Ectodermal cell (in vitro differentiated cells): ENCODE measurements at regions not wholly inside any gene's neighbourhood (a gene's known extent, or its start where the extent isn't known, plus 50 kb on each side); places are given as distances from the start of the nearest gene placed in this dataset.
"Not testable (repeated sequence)": the region's sequence is repeated elsewhere in the genome, so short reads cannot be mapped to it uniquely, and the experiment has no call there.

Source experiments
- H3K27ac ChIP-seq: 2 replicates; pipeline ENCODE4 v1.7.0; 2013; ENCODE audit warnings: mild to moderate bottlenecking, low read depth, low read length; ENCODE audit not compliant: insufficient read depth, poor library complexity, severe bottlenecking
- H3K27me3 ChIP-seq: 2 replicates; pipeline ENCODE4 v1.7.0; 2013; ENCODE audit warnings: mild to moderate bottlenecking, low read length; ENCODE audit not compliant: insufficient read depth, control insufficient read depth, poor library complexity, severe bottlenecking
- H3K36me3 ChIP-seq: one replicate; pipeline ENCODE4 v1.7.0; 2013; ENCODE audit warnings: low read length; ENCODE audit not compliant: control insufficient read depth, insufficient read depth
- H3K4me1 ChIP-seq: one replicate; pipeline ENCODE4 v1.7.0; 2013; ENCODE audit warnings: low read length; ENCODE audit not compliant: control insufficient read depth, insufficient read depth
- H3K4me3 ChIP-seq: 2 replicates; pipeline ENCODE4 v1.7.0; 2013; ENCODE audit warnings: low read depth, low read length, control low read depth; ENCODE audit not compliant: insufficient read depth
- H3K9me3 ChIP-seq: 2 replicates; pipeline ENCODE4 v1.7.0; 2013; ENCODE audit warnings: mild to moderate bottlenecking, low read length, moderate library complexity; ENCODE audit not compliant: control insufficient read depth
- WGBS, 2 experiments: methylation state at CpG; one replicate each; pipeline ENCODE4 v1.1.7; 2013; ENCODE audit warnings: missing lambda C conversion rate in 2 of 2; 5-methylcytosine and 5-hydroxymethylcytosine counted together

- 90 to 91% methylated on average over 5 of the region's 5 CpGs for WGBS, 2 experiments
- Histone ChIP-seq H3K36me3 (no peaks in the 10 kb centered on the region), H3K9me3 (no peaks in the 10 kb centered on the region), H3K27me3 (no peaks in the 10 kb centered on the region), H3K4me1 (no peaks in the 10 kb centered on the region), H3K4me3 (no peak overlapping the region), H3K27ac (no peak overlapping the region)
These were observed 820.9 kb upstream of the TENM4 start for GRCh38 chr11:80261776-80262175.

GRCh38 chr11:80257319-80258015, 816.6 kb upstream of the TENM4 start:
- 94% methylated on average over 45 of the region's 45 CpGs for WGBS, 2 experiments
- not testable (repeated sequence) for H3K4me1 ChIP-seq, H3K36me3 ChIP-seq, H3K9me3 ChIP-seq, H3K27me3 ChIP-seq, H3K4me3 ChIP-seq, H3K27ac ChIP-seq

GRCh38 chr11:80255021-80255420, 814.2 kb upstream of the TENM4 start:
- no peaks in the 10 kb centered on the region for H3K9me3 ChIP-seq
- H3K4me1 ChIP-seq = no peaks in the 10 kb centered on the region
- H3K36me3 ChIP-seq = no peaks in the 10 kb centered on the region
- no peak overlapping the region for H3K27ac ChIP-seq
- no peak overlapping the region for H3K4me3 ChIP-seq
- no peaks in the 10 kb centered on the region for H3K27me3 ChIP-seq

DNA sequence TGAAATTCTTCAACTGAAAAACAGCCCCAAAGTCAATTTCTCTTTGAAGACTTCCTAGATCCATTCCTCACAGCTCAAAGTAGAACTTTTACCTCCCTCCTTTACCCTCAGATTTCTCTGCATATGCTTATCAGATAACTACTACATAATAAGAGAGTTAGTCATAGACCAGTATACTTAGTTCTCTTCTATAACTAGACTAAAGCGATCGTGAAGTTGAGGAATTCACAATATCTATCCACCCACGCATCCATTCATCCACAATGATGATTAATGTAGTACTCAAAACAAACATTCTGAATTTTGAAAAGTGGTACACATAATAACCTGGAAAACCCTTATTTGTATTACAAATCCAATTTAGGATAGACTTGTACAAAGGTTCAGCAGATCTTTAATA, 800.9 kb upstream of the TENM4 start:
- no peaks in the 10 kb centered on the region for H3K9me3 ChIP-seq
- WGBS, 2 experiments = 89 to 100% methylated on average over 3 of the region's 3 CpGs
- H3K4me1 ChIP-seq = no peaks in the 10 kb centered on the region
- no peaks in the 10 kb centered on the region for H3K36me3 ChIP-seq
- no peak overlapping the region for H3K27ac ChIP-seq
- no peak overlapping the region for H3K4me3 ChIP-seq
- H3K27me3 ChIP-seq = no peaks in the 10 kb centered on the region

GRCh38 chr11:80240245-80240644, 799.4 kb upstream of the TENM4 start:
- Histone ChIP-seq H3K27ac (no peak overlapping the region), H3K4me3 (no peak overlapping the region), H3K36me3 (no peaks in the 10 kb centered on the region), H3K4me1 (no peaks in the 10 kb centered on the region), H3K27me3 (no peaks in the 10 kb centered on the region), H3K9me3 (no peaks in the 10 kb centered on the region)
- 100% methylated on average over 1 of the region's 1 CpG for WGBS, 2 experiments

GRCh38 chr11:80239217-80239616, 798.4 kb upstream of the TENM4 start:
- Histone ChIP-seq H3K27me3 (no peaks in the 10 kb centered on the region), H3K36me3 (no peaks in the 10 kb centered on the region), H3K4me3 (no peak overlapping the region), H3K4me1 (no peaks in the 10 kb centered on the region), H3K9me3 (no peaks in the 10 kb centered on the region), H3K27ac (no peak overlapping the region)
- WGBS, 2 experiments = 93% methylated on average over 1 of the region's 1 CpG

DNA sequence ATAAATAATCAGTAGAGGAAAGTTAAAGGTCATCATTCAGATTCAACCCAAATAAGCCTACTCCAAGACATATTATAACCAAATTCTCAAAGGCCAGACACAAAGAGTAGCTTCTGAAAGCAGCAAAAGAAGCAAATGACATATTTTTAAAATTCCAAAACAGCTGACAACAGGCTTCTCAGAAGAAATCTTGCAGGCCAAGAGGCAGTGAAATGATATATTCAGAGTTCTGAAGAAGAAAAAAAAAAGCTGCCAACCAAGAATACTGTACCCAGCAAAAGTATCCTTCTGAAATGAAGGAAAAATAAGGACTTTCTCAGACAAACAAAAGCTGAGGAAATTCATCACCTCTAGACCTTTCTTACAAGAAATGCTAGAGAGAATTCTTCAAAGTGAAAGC, 787.1 kb upstream of the TENM4 start:
- Histone ChIP-seq H3K36me3 (no peaks in the 10 kb centered on the region), H3K4me3 (no peak overlapping the region), H3K27ac (no peak overlapping the region), H3K27me3 (no peaks in the 10 kb centered on the region), H3K4me1 (no peaks in the 10 kb centered on the region), H3K9me3 (peaks cover 6% of the 10 kb centered on the region)

DNA sequence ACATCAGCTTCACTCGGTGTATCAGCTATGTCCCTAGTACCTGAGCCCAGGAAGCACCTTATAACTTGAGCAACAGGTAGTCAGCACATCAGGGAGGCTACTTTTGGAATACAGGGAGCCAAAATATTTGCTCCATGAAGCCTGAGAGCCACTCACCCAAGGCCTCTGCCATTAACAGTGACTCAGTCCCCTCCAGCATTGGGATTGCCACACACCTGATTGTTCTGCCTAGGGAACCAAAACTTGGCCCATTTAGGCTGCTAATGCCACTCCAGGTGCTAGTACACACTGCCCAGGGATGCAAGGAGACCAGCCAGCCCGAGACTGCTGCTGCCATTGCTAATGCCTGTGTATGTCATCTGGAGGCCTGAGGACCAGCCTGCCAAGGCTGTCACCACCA, 773.6 kb upstream of the TENM4 start:
- Histone ChIP-seq H3K36me3 (no peaks in the 10 kb centered on the region), H3K27ac (no peak overlapping the region), H3K4me3 (no peak overlapping the region), H3K9me3 (no peaks in the 10 kb centered on the region), H3K27me3 (no peaks in the 10 kb centered on the region), H3K4me1 (no peaks in the 10 kb centered on the region)
- WGBS, 2 experiments = 88 to 99% methylated on average over 2 of the region's 2 CpGs

GRCh38 chr11:80211673-80212072, 770.8 kb upstream of the TENM4 start:
- Histone ChIP-seq H3K4me3 (no peak overlapping the region), H3K36me3 (no peaks in the 10 kb centered on the region), H3K27ac (no peak overlapping the region), H3K27me3 (no peaks in the 10 kb centered on the region), H3K4me1 (no peaks in the 10 kb centered on the region), H3K9me3 (no peaks in the 10 kb centered on the region)
- 76 to 79% methylated on average over 3 of the region's 3 CpGs for WGBS, 2 experiments

- Histone ChIP-seq H3K4me1 (no peaks in the 10 kb centered on the region), H3K27me3 (no peaks in the 10 kb centered on the region), H3K36me3 (no peaks in the 10 kb centered on the region), H3K4me3 (no peak overlapping the region), H3K9me3 (no peaks in the 10 kb centered on the region), H3K27ac (no peak overlapping the region)
These were observed 763.2 kb upstream of the TENM4 start for GRCh38 chr11:80204021-80204420.

GRCh38 chr11:80196932-80197554, 756.2 kb upstream of the TENM4 start:
- Histone ChIP-seq H3K27ac (no peak overlapping the region), H3K4me3 (no peak overlapping the region), H3K36me3 (no peaks in the 10 kb centered on the region), H3K9me3 (no peaks in the 10 kb centered on the region), H3K27me3 (no peaks in the 10 kb centered on the region), H3K4me1 (no peaks in the 10 kb centered on the region)
- WGBS, 2 experiments = 73 to 83% methylated on average over 4 of the region's 4 CpGs
